Heart left ventricle (tissue), 16 donors: ENCODE measurements at regions not wholly inside any gene's neighbourhood (a gene's known extent, or its start where the extent isn't known, plus 50 kb on each side); places are given as distances from the start of the nearest gene placed in this dataset.

Source experiments
- ATAC-seq, 4 donors: fragments of 200-7000 bp; cut with Tn5 transposase; one replicate each; pipeline ENCODE4 v1.9.1; 2020 to 2022; ENCODE audit warnings: moderate library complexity in 4 of 4, mild to moderate bottlenecking in 3 of 4, moderate number of reproducible peaks in 1 of 4
- DNase-seq, 5 donors: peaks; one replicate each; pipeline ENCODE4 v3.0.0-alpha.2; 2020
- H3K27ac ChIP-seq, 12 donors: fragments of 200-600 bp; sonication (generic) in 4 of 12; one replicate each; pipeline versions ENCODE4 v1.5.0 to v1.8.0; 2016 to 2022; ENCODE audit warnings: mild to moderate bottlenecking in 2 of 12
- H3K27me3 ChIP-seq, 9 donors: fragments of 200-600 bp; sonication (generic) in 2 of 9; one replicate each; pipeline versions ENCODE4 v1.5.1 to v1.8.0; 2016 to 2022; ENCODE audit warnings: mild to moderate bottlenecking in 3 of 9
- H3K36me3 ChIP-seq, 9 donors: fragments of 200-600 bp; sonication (generic) in 2 of 9; one replicate each; pipeline versions ENCODE4 v1.5.0 to v1.8.0; 2018 to 2022; ENCODE audit warnings: mild to moderate bottlenecking in 2 of 9
- H3K4me1 ChIP-seq, 12 donors: fragments of 200-600 bp; sonication (generic) in 4 of 12; one replicate each; pipeline versions ENCODE4 v1.5.0 to v1.8.0; 2016 to 2022; ENCODE audit warnings: mild to moderate bottlenecking in 3 of 12
- H3K4me3 ChIP-seq, 12 donors: fragments of 200-600 bp; sonication (generic) in 4 of 12; one replicate each; pipeline versions ENCODE4 v1.5.0 to v1.8.0; 2017 to 2022; ENCODE audit warnings: mild to moderate bottlenecking in 9 of 12, moderate library complexity in 4 of 12
- H3K9me3 ChIP-seq, 12 donors: fragments of 200-600 bp; sonication (generic) in 4 of 12; one replicate each; pipeline versions ENCODE4 v1.5.0 to v1.8.0; 2016 to 2022; ENCODE audit warnings: mild to moderate bottlenecking in 1 of 12
- CTCF ChIP-seq, 12 donors: fragments of 200-600 bp; sonication (generic) in 4 of 12; IDR thresholded peaks; one replicate each; pipeline versions ENCODE4 v1.5.0 to v1.8.0; 2018 to 2022; ENCODE audit warnings: antibody characterized with exemption in 12 of 12, mild to moderate bottlenecking in 5 of 12
- POLR2A ChIP-seq, 2 donors: fragments of 450-650 bp; IDR thresholded peaks; one replicate each; pipeline ENCODE4 v1.6.1; 2017; ENCODE audit warnings: antibody characterized with exemption in 2 of 2, mild to moderate bottlenecking in 2 of 2, moderate library complexity in 2 of 2
- WGBS, 4 donors: extraction: QIAGEN DNeasy Blood & Tissue Kit in 2 of 4; methylation state at CpG; one replicate each; pipeline versions ENCODE4 v1.1.5 to v1.1.7; 2013 to 2018; 5-methylcytosine and 5-hydroxymethylcytosine counted together
- intact Hi-C, 10 donors: fragments of 100-400 bp; cut with DNase I; formaldehyde crosslinking; loops; one replicate each; pipeline versions ENCODE4 v1.11.1 to v1.14.2; 2022
- donor health status: ischemic (EF 13 %, LVEDD 7.1; RV severe dilation, severe dysfunction).
- donor health status: healthy with polysubstance abuse.
- donor health status: DM: no; HTN: yes; CAD: no.
- donor health status: DM: no; HTN: no; CAD: no.
- donor health status: ischemic (EF 25% LVEDD 6.9; RV normal size, moderate dysfunction).
- donor health status: ischemic (EF 25% LVEDD 5.7; RV mildly dilated, moderate dysfunction).
- donor health status: healthy.
- donor health status: DM: yes; HTN: yes; CAD: no.
- donor health status: ischemic (EF 35%, LVEDD 5.7; RV mildly dilated, moderate dysfunction).
- donor health status: nonischemic (EF 11% LVEDD 7.7; RV severe dilation, severe dysfunction).
- donor health status: DM: yes; HTN: yes; CAD: no.
- donor health status: PGD.
- donor health status: ischemic (EF 29% LVEDD 5.4; RV normal size, mild dysfunction).
- donor health status: nonischemic (EF 23%, LVEDD 6.1; RV moderate dilation, normal function).

- TF ChIP-seq POLR2A (IDR thresholded peaks at IDR 0.05) (no peak), CTCF (IDR thresholded peaks at IDR 0.05) (no peak)
- ATAC-seq: no peak
- no peak for DNase-seq
- Histone ChIP-seq H3K4me1 (peaks cover 0 to 4% (median 0%) of the 10 kb centered on the region in 12 donors), H3K4me3 (no peak overlapping the region), H3K27ac (no peak overlapping the region), H3K36me3 (no peaks in the 10 kb centered on the region), H3K27me3 (no peaks in the 10 kb centered on the region), H3K9me3 (peaks cover 0 to 3% (median 0%) of the 10 kb centered on the region in 12 donors)
- intact Hi-C loops: no loop called here
- 85 to 100% (median 90%) methylated on average over 1 of the region's 1 CpG for WGBS, 4 donors
Measured at GRCh38 chr10:78813526-78813925, 255.2 kb upstream of the ZMIZ1 start.

- no peak for DNase-seq
- WGBS, 4 donors: 53 to 76% (median 68%) methylated on average over 6 of the region's 6 CpGs
- TF ChIP-seq CTCF (IDR thresholded peaks at IDR 0.05) (no peak), POLR2A (IDR thresholded peaks at IDR 0.05) (no peak)
Measured at GRCh38 chr10:78813998-78814399, 254.8 kb upstream of the ZMIZ1 start.

GRCh38 chr10:78814407-78814806 is 254.4 kb upstream of the ZMIZ1 start:
- Histone ChIP-seq H3K36me3 (no peaks in the 10 kb centered on the region), H3K9me3 (peaks cover 0 to 3% (median 0%) of the 10 kb centered on the region in 12 donors), H3K4me1 (peaks cover 0 to 4% (median 0%) of the 10 kb centered on the region in 12 donors), H3K27me3 (no peaks in the 10 kb centered on the region), H3K27ac (no peak overlapping the region), H3K4me3 (no peak overlapping the region)
- 83 to 88% (median 87%) methylated on average over 3 of the region's 3 CpGs for WGBS, 4 donors
- intact Hi-C loops: no loop called here
- ATAC-seq (no peak), DNase-seq (no peak)
- TF ChIP-seq CTCF (IDR thresholded peaks at IDR 0.05) (no peak), POLR2A (IDR thresholded peaks at IDR 0.05) (no peak)

More at GRCh38 chr10:78813998-78814399, 254.8 kb upstream of the ZMIZ1 start:
- Histone ChIP-seq H3K4me3 (no peak overlapping the region), H3K9me3 (peaks cover 0 to 3% (median 0%) of the 10 kb centered on the region in 12 donors), H3K36me3 (no peaks in the 10 kb centered on the region), H3K27ac (no peak overlapping the region), H3K27me3 (no peaks in the 10 kb centered on the region), H3K4me1 (peaks cover 0 to 4% (median 0%) of the 10 kb centered on the region in 12 donors)
- ATAC-seq: peak in 2 of 4 donors; percentile 35 to 67
- intact Hi-C loops: no loop called here

- H3K27ac ChIP-seq: no peak overlapping the region
- no peaks in the 10 kb centered on the region for H3K36me3 ChIP-seq
- intact Hi-C loops: no loop called here
- H3K4me1 ChIP-seq: peaks cover 0 to 4% (median 0%) of the 10 kb centered on the region in 12 donors
- no peak overlapping the region for H3K4me3 ChIP-seq
- H3K9me3 ChIP-seq: peaks cover 0 to 3% (median 0%) of the 10 kb centered on the region in 12 donors
- no peaks in the 10 kb centered on the region for H3K27me3 ChIP-seq
- WGBS, 4 donors: 67 to 86% (median 77%) methylated on average over 2 of the region's 2 CpGs
- DNase-seq (no peak), ATAC-seq (no peak)
- TF ChIP-seq CTCF (IDR thresholded peaks at IDR 0.05) (no peak), POLR2A (IDR thresholded peaks at IDR 0.05) (no peak)
Measured at GRCh38 chr10:78815702-78816334, 252.9 kb upstream of the ZMIZ1 start.
